ENCODE measurements at regions not wholly inside any gene's neighbourhood (a gene's known extent, or its start where the extent isn't known, plus 50 kb on each side); places are given as distances from the start of the nearest gene placed in this dataset.

- TF ChIP-seq POLR2AphosphoS5 (IDR thresholded peaks at IDR 0.05) (no peak), CTCF (IDR thresholded peaks at IDR 0.05) (no peak), POLR2A (IDR thresholded peaks at IDR 0.05) (no peak), EP300 (IDR thresholded peaks at IDR 0.05) (no peak)
Measured at GRCh38 chr13:86567119-86567518, 767.9 kb upstream of the SLITRK6 start.

All from sigmoid colon (tissue), 4 donors.